ENCODE measurements at regions not wholly inside any gene's neighbourhood (a gene's known extent, or its start where the extent isn't known, plus 50 kb on each side); places are given as distances from the start of the nearest gene placed in this dataset.

DNA sequence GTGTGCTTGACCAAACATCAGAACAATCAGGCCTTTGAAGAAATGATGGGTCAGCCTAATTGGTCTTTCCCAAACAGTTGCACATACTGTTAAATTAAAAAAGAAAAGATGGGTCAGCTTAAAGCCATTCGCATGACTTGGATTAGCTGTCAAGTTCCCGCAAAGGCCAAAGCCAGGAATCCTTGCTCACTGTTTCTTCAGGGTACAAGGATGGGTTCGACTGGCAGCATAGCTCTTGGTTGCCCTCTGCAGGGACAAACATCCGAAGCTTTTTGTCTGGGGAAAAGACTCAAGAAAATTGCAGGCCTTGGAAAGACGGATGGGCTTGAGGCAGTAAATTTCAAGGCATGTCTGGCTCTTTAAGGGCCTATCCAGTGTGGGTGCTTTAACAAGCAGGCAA lies 168.0 kb downstream of the HDGFL1 start:
- TF ChIP-seq, protein P1, sequence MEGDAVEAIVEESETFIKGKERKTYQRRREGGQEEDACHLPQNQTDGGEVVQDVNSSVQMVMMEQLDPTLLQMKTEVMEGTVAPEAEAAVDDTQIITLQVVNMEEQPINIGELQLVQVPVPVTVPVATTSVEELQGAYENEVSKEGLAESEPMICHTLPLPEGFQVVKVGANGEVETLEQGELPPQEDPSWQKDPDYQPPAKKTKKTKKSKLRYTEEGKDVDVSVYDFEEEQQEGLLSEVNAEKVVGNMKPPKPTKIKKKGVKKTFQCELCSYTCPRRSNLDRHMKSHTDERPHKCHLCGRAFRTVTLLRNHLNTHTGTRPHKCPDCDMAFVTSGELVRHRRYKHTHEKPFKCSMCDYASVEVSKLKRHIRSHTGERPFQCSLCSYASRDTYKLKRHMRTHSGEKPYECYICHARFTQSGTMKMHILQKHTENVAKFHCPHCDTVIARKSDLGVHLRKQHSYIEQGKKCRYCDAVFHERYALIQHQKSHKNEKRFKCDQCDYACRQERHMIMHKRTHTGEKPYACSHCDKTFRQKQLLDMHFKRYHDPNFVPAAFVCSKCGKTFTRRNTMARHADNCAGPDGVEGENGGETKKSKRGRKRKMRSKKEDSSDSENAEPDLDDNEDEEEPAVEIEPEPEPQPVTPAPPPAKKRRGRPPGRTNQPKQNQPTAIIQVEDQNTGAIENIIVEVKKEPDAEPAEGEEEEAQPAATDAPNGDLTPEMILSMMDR (conservative IDR thresholded peaks at IDR 0.05 in 1 of 2, IDR thresholded peaks at IDR 0.05 in 1 of 2; ENCODE audit: low read depth in 1 of 2, low read length in 2 of 2) = peak; percentile 73 to 74
- TF ChIP-seq EZH2 (IDR thresholded peaks at IDR 0.05; ENCODE audit: low read length, missing control alignments) = no peak
